Pancreas (tissue), 10 donors: ENCODE measurements at regions not wholly inside any gene's neighbourhood (a gene's known extent, or its start where the extent isn't known, plus 50 kb on each side); places are given as distances from the start of the nearest gene placed in this dataset.
"Not testable (repeated sequence)": the region's sequence is repeated elsewhere in the genome, so short reads cannot be mapped to it uniquely, and the experiment has no call there.

ENCODE experiments used
- ATAC-seq, 4 donors: fragments of 200-7000 bp; cut with Tn5 transposase; one replicate each; pipeline versions ENCODE4 v1.8.0 to v1.9.1; 2020; ENCODE audit warnings: mild to moderate bottlenecking in 4 of 4, moderate library complexity in 4 of 4
- DNase-seq, 6 donors: peaks; one replicate each; pipeline ENCODE4 v3.0.0-alpha.2; 2020
- FAIRE-seq: peaks from 2 replicates; lab custom pipeline; 2012; peaks lifted over from hg19 to GRCh38; lab: Jason Lieb, UNC
- H3K27ac ChIP-seq, 4 donors: fragments of 200-600 bp; sonication (generic); 1 replicate in 3 of 4; 2 replicates in 1 of 4; pipeline versions ENCODE4 v1.5.0 to v1.8.0; 2020
- H3K27me3 ChIP-seq, 4 donors: fragments of 200-600 bp; one replicate each; pipeline ENCODE4 v1.8.0; 2021
- H3K36me3 ChIP-seq, 3 donors: fragments of 200-600 bp; sonication (generic) in 1 of 3; one replicate each; pipeline versions ENCODE4 v1.5.0 to v1.8.0; 2020 to 2021
- H3K4me1 ChIP-seq, 3 donors: fragments of 200-600 bp; one replicate each; pipeline ENCODE4 v1.8.0; 2021
- H3K4me3 ChIP-seq, 4 donors: fragments of 200-600 bp; sonication (generic) in 2 of 4; one replicate each; pipeline versions ENCODE4 v1.5.0 to v1.8.0; 2020 to 2021
- H3K9me3 ChIP-seq, 4 donors: fragments of 200-600 bp; one replicate each; pipeline ENCODE4 v1.8.0; 2021
- WGBS, 2 donors: extraction: QIAGEN DNeasy Blood & Tissue Kit; methylation state at CpG; one replicate each; pipeline ENCODE4 v1.1.7; 2013; 5-methylcytosine and 5-hydroxymethylcytosine counted together
- intact Hi-C, 3 donors: fragments of 100-400 bp; cut with DNase I; formaldehyde crosslinking; loops; one replicate each; pipeline versions ENCODE4 v1.11.1 to v1.14.2; 2022
- TF ChIP-seq, protein P1 (sequence below), 4 donors: fragments of 200-600 bp; sonication (generic) in 3 of 4; IDR thresholded peaks; one replicate each; pipeline versions ENCODE4 v1.5.0 to v1.8.0; 2021; ENCODE audit warnings: antibody characterized with exemption in 4 of 4
- donor health status: healthy with polysubstance abuse.
- donor health status: DM: no; HTN: no; CAD: no; lungs with moderate emphysema.
- donor health status: DM: no; HTN: no; CAD: no.
- donor health status: control.
- donor health status: control.
- donor health status: Bipolar disorder and iron deficiency.
- donor health status: DM: yes; HTN: yes; CAD: no.
- donor health status: DM: no; HTN: no; CAD: no.
- donor health status: DM: no; HTN: no; CAD: no.
- donor health status: DM: yes; HTN: yes; CAD: no.

DNA sequence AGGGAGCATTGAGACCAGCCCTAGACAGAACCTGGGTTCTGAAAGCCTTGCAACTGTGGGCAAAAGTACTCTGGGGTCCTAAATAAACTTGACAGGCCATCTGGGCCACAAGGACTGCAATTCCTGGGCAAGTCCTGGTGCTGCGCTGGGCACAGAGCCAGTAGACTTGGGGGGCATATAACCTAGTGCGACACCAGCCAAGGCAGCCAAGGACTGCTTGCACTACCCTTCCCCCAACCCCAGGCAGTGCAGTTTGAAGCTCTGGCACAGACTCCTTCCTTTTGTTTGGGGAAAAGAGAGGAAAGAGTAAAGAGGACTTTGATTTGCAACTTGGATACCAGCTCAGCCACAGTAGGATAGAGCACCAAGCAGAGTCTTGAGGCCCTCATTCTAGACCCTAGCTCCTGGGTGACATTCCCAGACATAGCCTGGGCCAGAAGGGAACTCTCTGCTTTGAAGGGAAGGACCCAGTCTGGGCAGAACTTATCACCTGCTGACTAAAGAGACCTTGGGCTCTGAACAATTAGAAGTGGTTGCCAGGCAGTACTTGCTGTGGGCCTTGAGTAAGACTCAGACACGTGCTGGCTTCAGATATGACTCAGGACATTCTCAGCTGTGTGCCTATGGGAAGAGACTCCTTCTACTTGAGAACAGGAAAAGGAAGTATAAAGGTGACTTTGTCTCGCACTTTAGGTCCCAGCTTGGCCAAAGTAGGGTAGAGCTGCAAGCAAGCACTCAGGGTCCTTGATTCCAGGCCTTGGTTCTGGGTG lies 522.8 kb downstream of the GLUD2 start:
- intact Hi-C loops, result no loop called here
- peak; percentile 83 to 99 (median 96) for ATAC-seq
- DNase-seq, result peak in 5 of 6 donors; percentile 31 to 56 (median 40)
- Histone ChIP-seq H3K9me3 (no peaks in the 10 kb centered on the region), H3K27me3 (peaks cover 0 to 6% (median 0%) of the 10 kb centered on the region in 4 donors), H3K36me3 (no peaks in the 10 kb centered on the region), H3K27ac (no peak overlapping the region), H3K4me3 (no peak overlapping the region), H3K4me1 (no peaks in the 10 kb centered on the region)
- 44 to 46% methylated on average over 4 of the region's 4 CpGs for WGBS, 2 donors
- TF ChIP-seq, protein P1, sequence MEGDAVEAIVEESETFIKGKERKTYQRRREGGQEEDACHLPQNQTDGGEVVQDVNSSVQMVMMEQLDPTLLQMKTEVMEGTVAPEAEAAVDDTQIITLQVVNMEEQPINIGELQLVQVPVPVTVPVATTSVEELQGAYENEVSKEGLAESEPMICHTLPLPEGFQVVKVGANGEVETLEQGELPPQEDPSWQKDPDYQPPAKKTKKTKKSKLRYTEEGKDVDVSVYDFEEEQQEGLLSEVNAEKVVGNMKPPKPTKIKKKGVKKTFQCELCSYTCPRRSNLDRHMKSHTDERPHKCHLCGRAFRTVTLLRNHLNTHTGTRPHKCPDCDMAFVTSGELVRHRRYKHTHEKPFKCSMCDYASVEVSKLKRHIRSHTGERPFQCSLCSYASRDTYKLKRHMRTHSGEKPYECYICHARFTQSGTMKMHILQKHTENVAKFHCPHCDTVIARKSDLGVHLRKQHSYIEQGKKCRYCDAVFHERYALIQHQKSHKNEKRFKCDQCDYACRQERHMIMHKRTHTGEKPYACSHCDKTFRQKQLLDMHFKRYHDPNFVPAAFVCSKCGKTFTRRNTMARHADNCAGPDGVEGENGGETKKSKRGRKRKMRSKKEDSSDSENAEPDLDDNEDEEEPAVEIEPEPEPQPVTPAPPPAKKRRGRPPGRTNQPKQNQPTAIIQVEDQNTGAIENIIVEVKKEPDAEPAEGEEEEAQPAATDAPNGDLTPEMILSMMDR (IDR thresholded peaks at IDR 0.05), result no peak
- FAIRE-seq, result no peak

DNA sequence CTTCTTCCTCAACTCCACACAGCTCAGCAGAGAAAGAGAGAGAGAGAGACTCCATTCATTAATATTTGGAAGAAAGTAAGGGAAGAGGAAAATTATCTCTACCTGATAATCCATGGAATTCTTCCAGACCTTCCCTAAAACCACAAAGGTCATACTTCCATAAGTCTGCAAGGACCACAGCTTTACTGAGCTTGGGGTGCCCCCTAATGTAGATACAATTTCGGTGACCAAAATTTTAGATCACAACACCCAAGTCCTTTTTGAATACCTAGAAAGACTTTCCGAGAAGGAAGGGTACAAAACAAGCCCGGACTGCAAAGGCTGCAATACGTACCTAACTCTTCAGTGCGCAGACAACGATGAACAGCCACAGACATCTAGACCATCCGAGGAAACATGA lies 523.9 kb downstream of the GLUD2 start:
- no peak for ATAC-seq
- no peak overlapping the region for H3K27ac ChIP-seq
- TF ChIP-seq, protein P1 (IDR thresholded peaks at IDR 0.05), result no peak
- 77 to 88% methylated on average over 7 of the region's 7 CpGs for WGBS, 2 donors
- no peaks in the 10 kb centered on the region for H3K9me3 ChIP-seq
- no peaks in the 10 kb centered on the region for H3K36me3 ChIP-seq
- DNase-seq, result no peak
- H3K4me1 ChIP-seq, result no peaks in the 10 kb centered on the region
- no peaks in the 10 kb centered on the region for H3K27me3 ChIP-seq
- intact Hi-C loops, result no loop called here
- no peak for FAIRE-seq
- H3K4me3 ChIP-seq, result no peak overlapping the region

DNA sequence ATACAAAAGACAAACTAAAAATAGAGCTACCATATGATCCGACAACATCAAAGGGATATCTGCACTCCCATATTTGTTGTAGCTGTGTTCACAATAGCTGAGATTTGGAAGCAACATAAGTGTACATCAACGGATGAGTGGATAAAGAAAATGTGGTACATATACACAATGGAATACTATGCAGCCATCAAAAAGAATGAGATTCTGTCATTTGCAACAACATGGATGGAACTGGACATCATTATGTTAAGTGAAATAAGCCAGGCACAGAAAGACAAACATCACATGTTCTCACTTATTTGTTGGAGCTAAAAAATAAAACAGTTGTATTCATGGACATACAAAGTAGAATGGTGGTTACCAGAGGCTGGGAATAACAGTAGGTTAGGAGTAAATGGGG lies 527.0 kb downstream of the GLUD2 start:
- FAIRE-seq, result not testable (repeated sequence)

DNA sequence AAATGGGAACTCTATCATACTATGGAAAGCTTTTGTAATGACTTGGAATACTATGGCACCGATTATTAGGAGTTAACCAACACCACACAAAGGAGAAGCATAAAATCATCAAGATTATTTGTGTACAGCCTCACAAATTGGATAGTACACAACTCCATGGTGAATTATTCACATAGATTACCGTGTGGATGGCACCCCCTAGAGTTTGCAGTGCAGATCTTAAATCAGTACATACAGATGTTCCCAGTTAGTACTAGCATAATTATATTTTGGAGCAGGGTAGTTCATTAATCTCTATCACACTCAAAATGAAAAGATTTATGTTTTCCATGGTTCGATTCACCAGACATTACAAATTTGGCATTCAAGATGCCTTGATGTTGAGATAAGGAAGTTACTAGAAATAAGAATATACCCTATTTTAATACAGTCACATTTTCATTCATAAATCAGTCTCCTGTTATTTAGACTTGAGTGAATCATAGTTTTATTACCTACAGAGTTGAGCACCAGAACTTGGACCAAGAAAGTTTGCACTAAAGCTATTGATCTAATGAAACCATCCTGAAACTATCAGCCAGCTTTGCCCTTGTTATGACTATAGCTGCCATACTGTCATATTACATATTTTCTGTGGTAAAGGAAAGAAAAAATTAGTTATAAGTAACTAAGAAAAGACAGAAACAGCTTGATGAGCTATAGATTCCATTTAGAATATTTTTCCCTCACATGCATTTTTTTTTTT lies 531.8 kb downstream of the GLUD2 start:
- FAIRE-seq, result no peak

More for the DNA sequence above, 527.0 kb downstream of the GLUD2 start:
- H3K9me3 ChIP-seq, H3K4me1 ChIP-seq, intact Hi-C loops, ATAC-seq, H3K36me3 ChIP-seq, H3K27me3 ChIP-seq, H3K4me3 ChIP-seq, DNase-seq, H3K27ac ChIP-seq: not testable (repeated sequence)
- 90 to 91% methylated on average over 2 of the region's 2 CpGs for WGBS, 2 donors

DNA sequence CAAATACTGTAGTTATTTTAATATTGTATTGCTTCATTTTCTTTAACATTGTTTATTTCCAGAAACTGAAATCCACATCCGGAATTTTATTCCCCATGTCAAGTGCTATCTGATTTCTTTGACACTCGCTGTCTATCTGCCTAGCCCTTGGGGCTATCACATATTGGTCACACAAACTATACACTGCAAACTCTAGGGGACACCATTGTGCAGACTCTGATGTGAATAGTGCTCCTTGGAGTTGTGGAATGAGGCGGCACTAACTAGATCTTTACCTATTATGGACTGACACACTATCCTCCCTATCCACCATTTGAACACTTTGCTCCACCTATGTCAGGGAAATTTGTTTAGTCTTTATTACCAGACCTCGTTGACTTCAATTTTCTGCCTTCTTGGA lies 534.5 kb downstream of the GLUD2 start:
- DNase-seq, result no peak
- Histone ChIP-seq H3K4me1 (no peaks in the 10 kb centered on the region), H3K27me3 (peaks cover 0 to 3% (median 0%) of the 10 kb centered on the region in 4 donors), H3K9me3 (no peaks in the 10 kb centered on the region), H3K36me3 (no peaks in the 10 kb centered on the region), H3K4me3 (no peak overlapping the region), H3K27ac (no peak overlapping the region)
- 35 to 38% methylated on average over 4 of the region's 4 CpGs for WGBS, 2 donors
- intact Hi-C loops, result no loop called here
- ATAC-seq, result no peak
- no peak for FAIRE-seq
- TF ChIP-seq, protein P1 (IDR thresholded peaks at IDR 0.05), result no peak

More for the DNA sequence above, 531.8 kb downstream of the GLUD2 start:
- TF ChIP-seq, protein P1 (IDR thresholded peaks at IDR 0.05), result peak in 2 of 4 donors; percentile 13 to 19
- no peak overlapping the region for H3K4me3 ChIP-seq
- no peaks in the 10 kb centered on the region for H3K9me3 ChIP-seq
- WGBS, 2 donors, result 5 to 10% methylated on average over 3 of the region's 3 CpGs
- peak in 2 of 6 donors; percentile 16 to 19 for DNase-seq
- no peaks in the 10 kb centered on the region for H3K36me3 ChIP-seq
- intact Hi-C loops, result no loop called here
- H3K4me1 ChIP-seq, result no peaks in the 10 kb centered on the region
- H3K27ac ChIP-seq, result no peak overlapping the region
- ATAC-seq, result peak in 3 of 4 donors; percentile 40 to 62 (median 61)
- H3K27me3 ChIP-seq, result no peaks in the 10 kb centered on the region
